Retinal pigment epithelial cell (primary cell): ENCODE measurements at regions not wholly inside any gene's neighbourhood (a gene's known extent, or its start where the extent isn't known, plus 50 kb on each side); places are given as distances from the start of the nearest gene placed in this dataset.

Source experiments
- DNase-seq: peaks from one replicate; pipeline ENCODE4 v3.0.0-alpha.2; 2010; ENCODE audit warnings: low read depth
- H3K4me3 ChIP-seq: 2 replicates; pipeline ENCODE4 v1.5.1; 2011; ENCODE audit warnings: mild to moderate bottlenecking, low read length, control low read depth, moderate library complexity
- TF ChIP-seq, protein P1 (sequence below): conservative IDR thresholded peaks from 2 replicates; pipeline ENCODE4 v1.5.1; 2011; ENCODE audit warnings: low read depth, low read length, control low read depth, inconsistent platforms

DNA sequence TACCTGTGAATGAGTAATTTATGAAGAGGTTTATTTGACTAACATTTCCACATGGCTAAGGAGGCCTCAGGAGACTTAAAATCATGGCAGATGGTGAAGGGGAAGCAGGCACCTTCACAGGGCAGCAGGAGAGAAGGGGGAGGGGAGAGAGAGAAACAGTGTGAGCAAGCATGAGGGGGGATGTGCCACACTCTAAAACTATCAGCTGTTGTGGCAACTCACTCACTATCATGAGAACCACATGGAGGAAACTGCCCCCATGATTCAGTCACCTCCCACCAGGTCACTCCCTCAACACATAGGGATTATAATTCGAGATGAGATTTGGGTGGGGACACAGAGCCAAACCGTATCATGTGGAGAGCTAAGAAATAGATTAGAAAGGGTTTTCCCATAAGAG is 309.0 kb downstream of the RDH14 start:
- no peak overlapping the region for H3K4me3 ChIP-seq
- DNase-seq: no peak
- TF ChIP-seq, protein P1, sequence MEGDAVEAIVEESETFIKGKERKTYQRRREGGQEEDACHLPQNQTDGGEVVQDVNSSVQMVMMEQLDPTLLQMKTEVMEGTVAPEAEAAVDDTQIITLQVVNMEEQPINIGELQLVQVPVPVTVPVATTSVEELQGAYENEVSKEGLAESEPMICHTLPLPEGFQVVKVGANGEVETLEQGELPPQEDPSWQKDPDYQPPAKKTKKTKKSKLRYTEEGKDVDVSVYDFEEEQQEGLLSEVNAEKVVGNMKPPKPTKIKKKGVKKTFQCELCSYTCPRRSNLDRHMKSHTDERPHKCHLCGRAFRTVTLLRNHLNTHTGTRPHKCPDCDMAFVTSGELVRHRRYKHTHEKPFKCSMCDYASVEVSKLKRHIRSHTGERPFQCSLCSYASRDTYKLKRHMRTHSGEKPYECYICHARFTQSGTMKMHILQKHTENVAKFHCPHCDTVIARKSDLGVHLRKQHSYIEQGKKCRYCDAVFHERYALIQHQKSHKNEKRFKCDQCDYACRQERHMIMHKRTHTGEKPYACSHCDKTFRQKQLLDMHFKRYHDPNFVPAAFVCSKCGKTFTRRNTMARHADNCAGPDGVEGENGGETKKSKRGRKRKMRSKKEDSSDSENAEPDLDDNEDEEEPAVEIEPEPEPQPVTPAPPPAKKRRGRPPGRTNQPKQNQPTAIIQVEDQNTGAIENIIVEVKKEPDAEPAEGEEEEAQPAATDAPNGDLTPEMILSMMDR: no peak

DNA sequence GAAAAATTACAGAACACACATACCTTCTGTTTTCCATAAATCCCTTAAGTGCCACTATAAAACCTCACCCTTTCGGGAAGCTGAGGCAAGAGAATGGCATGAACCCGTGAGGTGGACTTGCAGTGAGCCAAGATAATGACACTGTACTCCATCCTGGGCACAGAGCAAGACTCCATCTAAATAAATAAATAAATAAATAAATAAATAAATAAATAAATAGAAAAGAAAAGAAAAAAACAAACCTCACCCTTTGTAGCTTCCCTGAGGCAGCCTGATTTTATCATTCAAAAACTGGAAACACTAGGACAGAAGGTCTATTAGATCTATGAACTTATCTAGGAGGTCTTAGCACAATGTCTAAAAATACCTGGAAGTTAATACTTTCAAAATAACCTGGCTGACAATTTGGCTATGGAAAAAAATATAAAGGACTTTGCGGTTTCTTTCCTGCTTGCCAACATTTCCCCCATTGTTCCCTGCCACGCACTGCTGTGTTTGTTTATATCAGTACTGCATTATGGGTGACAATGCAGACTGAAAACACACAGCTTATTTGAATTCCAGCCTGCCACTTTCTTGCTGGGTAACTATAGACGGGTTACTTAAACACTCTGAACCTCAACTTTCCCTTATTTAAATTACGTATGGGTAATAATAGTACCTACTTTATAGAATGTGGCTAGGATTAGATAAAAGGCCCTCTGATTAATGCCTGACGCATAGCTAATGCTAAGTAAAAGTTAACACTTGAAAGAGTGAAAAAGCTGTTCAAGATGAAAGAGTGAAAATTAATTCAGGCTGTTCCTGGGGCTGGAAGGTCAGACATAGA is 313.0 kb downstream of the RDH14 start:
- H3K4me3 ChIP-seq: no peak overlapping the region
- TF ChIP-seq, protein P1: no peak
- no peak for DNase-seq

DNA sequence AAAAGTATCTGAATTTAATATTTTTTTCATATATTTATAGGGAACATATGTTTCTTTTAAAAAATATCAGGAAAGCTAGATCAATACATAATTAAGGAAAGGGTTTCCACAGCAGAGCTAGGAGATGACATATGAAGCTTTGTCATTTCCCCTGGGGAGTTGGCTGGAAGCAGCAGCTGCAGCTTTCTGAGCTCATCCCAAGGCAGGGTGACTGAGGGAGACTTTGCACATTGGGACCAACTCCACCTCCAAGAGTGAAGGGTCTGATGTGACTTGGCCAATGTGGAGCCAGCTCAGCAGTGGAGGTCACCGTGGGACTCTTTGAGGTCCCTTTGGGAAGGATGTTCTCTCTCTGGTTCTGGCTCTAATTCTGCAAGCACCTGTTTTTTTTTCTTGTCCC is 315.1 kb downstream of the RDH14 start:
- no peak for DNase-seq
- no peak overlapping the region for H3K4me3 ChIP-seq
- TF ChIP-seq, protein P1: no peak

DNA sequence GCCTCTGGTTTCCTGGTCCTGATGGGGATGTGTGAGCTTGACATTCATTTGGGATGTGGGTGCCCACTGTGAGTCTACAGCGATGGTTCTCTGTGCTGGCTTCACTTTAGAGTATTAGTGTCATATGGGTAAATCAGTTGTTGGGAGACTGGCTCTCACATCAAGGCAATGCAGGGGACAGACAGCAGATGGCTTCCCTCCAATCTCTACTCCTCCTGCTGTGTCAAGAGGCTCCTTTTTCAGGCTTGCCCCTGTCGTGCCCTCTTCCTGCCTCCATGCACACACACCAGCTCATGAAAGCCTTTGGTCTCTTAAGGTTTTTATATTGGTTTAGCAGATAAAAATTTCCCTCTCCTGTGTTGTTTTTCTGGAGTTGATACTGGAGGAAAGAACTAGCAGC is 315.6 kb downstream of the RDH14 start:
- TF ChIP-seq, protein P1: no peak
- H3K4me3 ChIP-seq: no peak overlapping the region
- no peak for DNase-seq

DNA sequence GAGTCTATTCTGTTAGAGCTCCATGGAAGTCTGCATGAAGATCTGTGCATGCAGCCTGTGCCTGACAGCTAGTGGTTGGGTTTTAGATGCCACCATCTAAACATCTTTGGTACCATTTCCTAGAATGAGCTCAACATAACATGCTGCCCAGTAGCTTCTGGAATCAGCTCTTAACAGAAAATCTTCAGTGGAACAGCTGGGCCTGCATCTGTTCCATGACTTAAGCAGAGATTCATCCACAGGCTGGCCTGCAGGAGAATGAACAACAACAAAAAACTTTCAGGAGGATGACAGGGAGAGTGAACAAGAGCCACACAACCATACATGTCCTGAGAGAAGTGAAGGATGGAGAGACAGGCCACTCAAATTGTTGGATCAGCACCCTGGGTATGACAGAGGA is 316.6 kb downstream of the RDH14 start:
- no peak for DNase-seq
- H3K4me3 ChIP-seq: no peak overlapping the region
- TF ChIP-seq, protein P1: no peak

DNA sequence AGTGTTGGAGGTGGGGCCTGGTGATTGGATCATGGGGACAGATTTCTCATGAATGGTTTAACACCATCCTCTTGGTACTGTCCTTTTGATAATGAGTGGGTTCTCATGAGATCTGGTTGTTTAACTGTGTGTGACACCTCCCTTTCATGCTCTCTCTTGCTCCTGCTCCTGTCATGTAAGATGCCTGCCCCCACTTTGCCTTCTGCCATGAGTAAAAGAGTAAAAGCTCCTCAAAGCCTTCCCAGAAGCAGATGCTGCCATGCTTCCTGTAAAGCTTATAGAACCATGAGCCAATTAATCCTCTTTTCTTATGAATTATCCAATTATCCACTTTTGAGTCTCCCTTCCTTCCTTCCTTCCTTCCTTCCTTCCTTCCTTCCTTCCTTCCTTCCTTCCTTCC is 317.7 kb downstream of the RDH14 start:
- DNase-seq: no peak
- no peak overlapping the region for H3K4me3 ChIP-seq
- TF ChIP-seq, protein P1: no peak

DNA sequence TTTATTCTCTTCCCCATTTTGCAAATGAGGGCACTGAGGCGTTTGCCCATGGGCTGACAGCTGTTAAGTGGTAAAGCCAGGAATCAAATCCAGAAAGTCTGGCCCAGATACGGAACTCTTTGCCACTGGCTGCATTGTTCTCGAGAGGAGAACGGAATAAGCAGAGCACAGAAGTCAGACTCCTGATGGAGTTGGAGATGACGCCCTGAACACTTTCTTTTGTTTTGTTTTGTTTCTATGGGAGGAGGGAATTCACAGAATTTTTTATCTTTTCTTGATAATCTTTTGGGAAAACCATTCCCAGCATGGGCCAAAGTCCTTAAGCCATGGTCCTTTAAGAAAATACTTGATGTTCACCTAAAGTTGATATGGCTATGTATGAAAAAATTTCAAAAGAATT is 322.2 kb downstream of the RDH14 start:
- DNase-seq: no peak
- no peak overlapping the region for H3K4me3 ChIP-seq

More for the DNA sequence above, 322.2 kb downstream of the RDH14 start:
- TF ChIP-seq, protein P1: no peak
